ENCODE measurements at regions not wholly inside any gene's neighbourhood (a gene's known extent, or its start where the extent isn't known, plus 50 kb on each side); places are given as distances from the start of the nearest gene placed in this dataset.

- TF ChIP-seq CTCF (IDR thresholded peaks at IDR 0.05) (no peak), RAD21 (conservative IDR thresholded peaks at IDR 0.05 in 1 of 2, IDR thresholded peaks at IDR 0.05 in 1 of 2) (no peak), MAX (IDR thresholded peaks at IDR 0.05) (no peak), USF2 (IDR thresholded peaks at IDR 0.05) (no peak), HEYL (CRISPR knock-in tag; IDR thresholded peaks at IDR 0.05) (no peak), TP53 (CRISPR knock-in tag; IDR thresholded peaks at IDR 0.05) (no peak), ESRRA (IDR thresholded peaks at IDR 0.05; ENCODE audit: borderline replicate concordance, low read length) (no peak), CHD4 (IDR thresholded peaks at IDR 0.05; ENCODE audit: borderline replicate concordance) (no peak), EP300 (IDR thresholded peaks at IDR 0.05) (no peak), PBX3 (IDR thresholded peaks at IDR 0.05) (no peak), POLR2AphosphoS2 (conservative IDR thresholded peaks at IDR 0.05; ENCODE audit: low read length) (no peak), PHF8 (IDR thresholded peaks at IDR 0.05; ENCODE audit: borderline replicate concordance, low read depth) (no peak), ZFP36 (IDR thresholded peaks at IDR 0.05; ENCODE audit: borderline replicate concordance, partially characterized antibody) (no peak), POLR2A (IDR thresholded peaks at IDR 0.05; ENCODE audit: low read length) (no peak)
Measured at GRCh38 chr15:46146002-46146401, 511.2 kb downstream of the SQOR start.

Data from A549 (cell line).